GM18873 (cell line): ENCODE measurements at regions not wholly inside any gene's neighbourhood (a gene's known extent, or its start where the extent isn't known, plus 50 kb on each side); places are given as distances from the start of the nearest gene placed in this dataset.
"Not testable (repeated sequence)": the region's sequence is repeated elsewhere in the genome, so short reads cannot be mapped to it uniquely, and the experiment has no call there.

Experiments used
- ATAC-seq: cut with Tn5 transposase; IDR thresholded peaks from one replicate; pipeline ENCODE4 v1.9.1; 2021; ENCODE audit warnings: mild to moderate bottlenecking, moderate library complexity, moderate number of reproducible peaks; ENCODE audit not compliant: unreplicated experiment, low FRiP score

GRCh38 chr6:165013701-165014100 is 295.7 kb downstream of the C6orf118 start:
- no peak for ATAC-seq

GRCh38 chr6:165012183-165012582 is 297.2 kb downstream of the C6orf118 start:
- no peak for ATAC-seq

- no peak for ATAC-seq
Observed at GRCh38 chr6:165010556-165011535, 298.6 kb downstream of the C6orf118 start.

- no peak for ATAC-seq
Observed at GRCh38 chr6:165008971-165009370, 300.4 kb downstream of the C6orf118 start.

GRCh38 chr6:165002866-165003265 is 306.5 kb downstream of the C6orf118 start:
- no peak for ATAC-seq

GRCh38 chr6:165002358-165002757 is 307.0 kb downstream of the C6orf118 start:
- ATAC-seq: no peak

GRCh38 chr6:165001502-165002157 is 307.8 kb downstream of the C6orf118 start:
- ATAC-seq: no peak

- ATAC-seq: no peak
Observed at GRCh38 chr6:164998297-164998696, 311.1 kb downstream of the C6orf118 start.

- ATAC-seq: no peak
Observed at GRCh38 chr6:164996838-164997237, 312.6 kb downstream of the C6orf118 start.

- no peak for ATAC-seq
Observed at GRCh38 chr6:164991573-164991972, 317.8 kb downstream of the C6orf118 start.

GRCh38 chr6:164990901-164991300 is 318.5 kb downstream of the C6orf118 start:
- ATAC-seq: no peak

- ATAC-seq: no peak
Observed at GRCh38 chr6:164982389-164982788, 327.0 kb downstream of the C6orf118 start.

- ATAC-seq: no peak
Observed at GRCh38 chr6:164967102-164967501, 342.3 kb downstream of the C6orf118 start.

GRCh38 chr6:164962805-164963204 is 346.6 kb downstream of the C6orf118 start:
- no peak for ATAC-seq

- ATAC-seq: no peak
Observed at GRCh38 chr6:164947164-164947563, 362.2 kb downstream of the C6orf118 start.

GRCh38 chr6:164942271-164942670 is 367.1 kb downstream of the C6orf118 start:
- no peak for ATAC-seq

GRCh38 chr6:164933238-164933794 is 376.1 kb downstream of the C6orf118 start:
- ATAC-seq: not testable (repeated sequence)

- no peak for ATAC-seq
Observed at GRCh38 chr6:164929408-164929977, 379.9 kb downstream of the C6orf118 start.

- ATAC-seq: no peak
Observed at GRCh38 chr6:164928728-164929407, 380.5 kb downstream of the C6orf118 start.

GRCh38 chr6:164928057-164928727 is 381.2 kb downstream of the C6orf118 start:
- no peak for ATAC-seq
